ENCODE measurements at regions not wholly inside any gene's neighbourhood (a gene's known extent, or its start where the extent isn't known, plus 50 kb on each side); places are given as distances from the start of the nearest gene placed in this dataset.

- intact Hi-C loops (cut with micrococcal nuclease) = no loop called here
- Histone ChIP-seq H3K27ac (ENCODE audit: low read depth in 1 of 2, low read length in 2 of 2) (no peak overlapping the region), H3K27me3 (ENCODE audit: control insufficient read depth in 2 of 2, insufficient read depth in 2 of 2, low read length in 2 of 2) (no peaks in the 10 kb centered on the region), H3K9ac (ENCODE audit: insufficient read depth, low read length, poor library complexity, severe bottlenecking) (no peak overlapping the region), H3K36me3 (replicated peaks in 1 of 2; ENCODE audit: control insufficient read depth in 1 of 2, insufficient read depth in 2 of 2, low read length in 2 of 2) (no peaks in the 10 kb centered on the region), H3K9me3 (replicated peaks in 1 of 2; ENCODE audit: control insufficient read depth in 1 of 2, insufficient read depth in 1 of 2, low read length in 2 of 2) (peaks cover 5 to 8% of the 10 kb centered on the region in 2 donors), H2AFZ (ENCODE audit: insufficient read depth, low read depth, low read length, poor library complexity, severe bottlenecking) (no peak overlapping the region), H3K4me3 (replicated peaks in 1 of 3; ENCODE audit: low read depth in 2 of 3, low read length in 3 of 3) (no peak overlapping the region), H3K79me2 (ENCODE audit: insufficient read depth, low read length) (no peaks in the 10 kb centered on the region), H3K4me2 (replicated peaks; ENCODE audit: extremely low read depth, low read length, poor library complexity, severe bottlenecking) (no peak overlapping the region), H3K4me1 (ENCODE audit: control insufficient read depth in 1 of 2, insufficient read depth in 2 of 2, low read length in 2 of 2) (no peaks in the 10 kb centered on the region), H4K20me1 (ENCODE audit: insufficient read depth, low read length) (no peaks in the 10 kb centered on the region)
- H3K36me3 Mint-ChIP-seq = no peaks in the 10 kb centered on the region
- peaks cover 0 to 3% (median 1%) of the 10 kb centered on the region in 3 donors for H3K27me3 Mint-ChIP-seq (ENCODE audit: low read depth in 3 of 3)
- peaks cover 10 to 46% (median 24%) of the 10 kb centered on the region in 7 donors for H3K9me3 Mint-ChIP-seq
- H3K4me1 Mint-ChIP-seq = no peaks in the 10 kb centered on the region
- TF ChIP-seq, protein P1, sequence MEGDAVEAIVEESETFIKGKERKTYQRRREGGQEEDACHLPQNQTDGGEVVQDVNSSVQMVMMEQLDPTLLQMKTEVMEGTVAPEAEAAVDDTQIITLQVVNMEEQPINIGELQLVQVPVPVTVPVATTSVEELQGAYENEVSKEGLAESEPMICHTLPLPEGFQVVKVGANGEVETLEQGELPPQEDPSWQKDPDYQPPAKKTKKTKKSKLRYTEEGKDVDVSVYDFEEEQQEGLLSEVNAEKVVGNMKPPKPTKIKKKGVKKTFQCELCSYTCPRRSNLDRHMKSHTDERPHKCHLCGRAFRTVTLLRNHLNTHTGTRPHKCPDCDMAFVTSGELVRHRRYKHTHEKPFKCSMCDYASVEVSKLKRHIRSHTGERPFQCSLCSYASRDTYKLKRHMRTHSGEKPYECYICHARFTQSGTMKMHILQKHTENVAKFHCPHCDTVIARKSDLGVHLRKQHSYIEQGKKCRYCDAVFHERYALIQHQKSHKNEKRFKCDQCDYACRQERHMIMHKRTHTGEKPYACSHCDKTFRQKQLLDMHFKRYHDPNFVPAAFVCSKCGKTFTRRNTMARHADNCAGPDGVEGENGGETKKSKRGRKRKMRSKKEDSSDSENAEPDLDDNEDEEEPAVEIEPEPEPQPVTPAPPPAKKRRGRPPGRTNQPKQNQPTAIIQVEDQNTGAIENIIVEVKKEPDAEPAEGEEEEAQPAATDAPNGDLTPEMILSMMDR (IDR thresholded peaks at IDR 0.05) = no peak
- DNase-seq = no peak
- no peak overlapping the region for H3K27ac Mint-ChIP-seq
- no peak overlapping the region for H3K4me3 Mint-ChIP-seq
Observed at GRCh38 chr5:123681061-123681460, 169.1 kb downstream of the CSNK1G3 start.

- no peaks in the 10 kb centered on the region for H3K79me2 ChIP-seq (ENCODE audit: insufficient read depth, low read length)
- H3K4me1 ChIP-seq (ENCODE audit: control insufficient read depth in 1 of 2, insufficient read depth in 2 of 2, low read length in 2 of 2) = no peaks in the 10 kb centered on the region
- no peak overlapping the region for H3K27ac ChIP-seq (ENCODE audit: low read depth in 1 of 2, low read length in 2 of 2)
- no peaks in the 10 kb centered on the region for H3K9me3 ChIP-seq (replicated peaks in 1 of 2; ENCODE audit: control insufficient read depth in 1 of 2, insufficient read depth in 1 of 2, low read length in 2 of 2)
- H3K27ac Mint-ChIP-seq = no peak overlapping the region
- no peak overlapping the region for H3K4me3 Mint-ChIP-seq
- TF ChIP-seq, protein P1 (IDR thresholded peaks at IDR 0.05) = no peak
- H3K36me3 Mint-ChIP-seq = no peaks in the 10 kb centered on the region
- peaks cover 2 to 17% (median 8%) of the 10 kb centered on the region in 7 donors for H3K9me3 Mint-ChIP-seq
- no peaks in the 10 kb centered on the region for H3K36me3 ChIP-seq (replicated peaks in 1 of 2; ENCODE audit: control insufficient read depth in 1 of 2, insufficient read depth in 2 of 2, low read length in 2 of 2)
- intact Hi-C loops (cut with micrococcal nuclease) = no loop called here
- 75% methylated on average over 1 of the region's 2 CpGs for WGBS (ENCODE audit: insufficient coverage)
- H3K9ac ChIP-seq (ENCODE audit: insufficient read depth, low read length, poor library complexity, severe bottlenecking) = no peak overlapping the region
- no peak overlapping the region for H2AFZ ChIP-seq (ENCODE audit: insufficient read depth, low read depth, low read length, poor library complexity, severe bottlenecking)
- peaks cover 0 to 1% (median 0%) of the 10 kb centered on the region in 3 donors for H3K27me3 Mint-ChIP-seq (ENCODE audit: low read depth in 3 of 3)
- H3K4me1 Mint-ChIP-seq = no peaks in the 10 kb centered on the region
- H3K4me2 ChIP-seq (replicated peaks; ENCODE audit: extremely low read depth, low read length, poor library complexity, severe bottlenecking) = no peak overlapping the region
- no peaks in the 10 kb centered on the region for H4K20me1 ChIP-seq (ENCODE audit: insufficient read depth, low read length)
- DNase-seq = no peak
- no peak overlapping the region for H3K4me3 ChIP-seq (replicated peaks in 1 of 3; ENCODE audit: low read depth in 2 of 3, low read length in 3 of 3)
- no peaks in the 10 kb centered on the region for H3K27me3 ChIP-seq (ENCODE audit: control insufficient read depth in 2 of 2, insufficient read depth in 2 of 2, low read length in 2 of 2)
Observed at GRCh38 chr5:123673107-123673506, 161.1 kb downstream of the CSNK1G3 start.

All from CD14-positive monocyte (primary cell).